Mesenteric fat pad (tissue), 1 donor: ENCODE measurements at regions not wholly inside any gene's neighbourhood (a gene's known extent, or its start where the extent isn't known, plus 50 kb on each side); places are given as distances from the start of the nearest gene placed in this dataset.
"Not testable (repeated sequence)": the region's sequence is repeated elsewhere in the genome, so short reads cannot be mapped to it uniquely, and the experiment has no call there.

Source experiments
- DNase-seq: peaks from one replicate; pipeline ENCODE4 v3.0.0-alpha.2; 2020; ENCODE audit warnings: low spot score
- donor health status: DM: yes; HTN: yes; CAD: no.

GRCh38 chr15:98321896-98322295, 326.4 kb upstream of the IGF1R start:
- DNase-seq = no peak

- no peak for DNase-seq
Measured at GRCh38 chr15:98322581-98322980, 325.8 kb upstream of the IGF1R start.

- no peak for DNase-seq
Measured at GRCh38 chr15:98324341-98324970, 323.9 kb upstream of the IGF1R start.

- no peak for DNase-seq
Measured at GRCh38 chr15:98326804-98327203, 321.5 kb upstream of the IGF1R start.

GRCh38 chr15:98330258-98330657, 318.1 kb upstream of the IGF1R start:
- DNase-seq = no peak

- no peak for DNase-seq
Measured at GRCh38 chr15:98330692-98331435, 317.5 kb upstream of the IGF1R start.

GRCh38 chr15:98331676-98332075, 316.7 kb upstream of the IGF1R start:
- no peak for DNase-seq

GRCh38 chr15:98333251-98333650, 315.1 kb upstream of the IGF1R start:
- no peak for DNase-seq

- no peak for DNase-seq
Measured at GRCh38 chr15:98342911-98343310, 305.4 kb upstream of the IGF1R start.

GRCh38 chr15:98344591-98344990, 303.7 kb upstream of the IGF1R start:
- no peak for DNase-seq

GRCh38 chr15:98347001-98347400, 301.3 kb upstream of the IGF1R start:
- DNase-seq = no peak

- no peak for DNase-seq
Measured at GRCh38 chr15:98347866-98348265, 300.5 kb upstream of the IGF1R start.

- DNase-seq = no peak
Measured at GRCh38 chr15:98350276-98350675, 298.1 kb upstream of the IGF1R start.

- DNase-seq = not testable (repeated sequence)
Measured at GRCh38 chr15:98358274-98358673, 290.1 kb upstream of the IGF1R start.

- DNase-seq = no peak
Measured at GRCh38 chr15:98358971-98359370, 289.4 kb upstream of the IGF1R start.

GRCh38 chr15:98363416-98363815, 284.9 kb upstream of the IGF1R start:
- DNase-seq = no peak

GRCh38 chr15:98363955-98364354, 284.4 kb upstream of the IGF1R start:
- DNase-seq = no peak

- no peak for DNase-seq
Measured at GRCh38 chr15:98369081-98369716, 279.1 kb upstream of the IGF1R start.

GRCh38 chr15:98375513-98376340, 272.6 kb upstream of the IGF1R start:
- DNase-seq = no peak

GRCh38 chr15:98380721-98381120, 267.6 kb upstream of the IGF1R start:
- DNase-seq = no peak

GRCh38 chr15:98381446-98381845, 266.9 kb upstream of the IGF1R start:
- no peak for DNase-seq

- no peak for DNase-seq
Measured at GRCh38 chr15:98382139-98382538, 266.2 kb upstream of the IGF1R start.
